Immature natural killer cell (primary cell): ENCODE measurements at regions not wholly inside any gene's neighbourhood (a gene's known extent, or its start where the extent isn't known, plus 50 kb on each side); places are given as distances from the start of the nearest gene placed in this dataset.

Source experiments
- DNase-seq, 3 donors: peaks; one replicate each; pipeline ENCODE4 v3.0.0; 2022; ENCODE audit warnings: mixed read lengths in 1 of 3
- H3K27ac Mint-ChIP-seq, 6 donors: one replicate each; pipeline ENCODE4 v1.8.0; 2020; ENCODE audit warnings: mixed read lengths in 6 of 6, mild to moderate bottlenecking in 5 of 6, inconsistent platforms in 4 of 6, moderate library complexity in 3 of 6
- H3K27me3 Mint-ChIP-seq, 3 donors: one replicate each; pipeline ENCODE4 v1.8.0; 2020 to 2021; ENCODE audit warnings: low read depth in 3 of 3, mild to moderate bottlenecking in 3 of 3, mixed read lengths in 3 of 3, moderate library complexity in 3 of 3, inconsistent platforms in 1 of 3
- H3K36me3 Mint-ChIP-seq, 3 donors: one replicate each; pipeline ENCODE4 v1.8.0; 2020; ENCODE audit warnings: mixed read lengths in 3 of 3, inconsistent platforms in 2 of 3, mild to moderate bottlenecking in 2 of 3
- H3K4me1 Mint-ChIP-seq, 2 donors: one replicate each; pipeline ENCODE4 v1.8.0; 2020; ENCODE audit warnings: inconsistent platforms in 2 of 2, mild to moderate bottlenecking in 2 of 2, mixed read lengths in 2 of 2, moderate library complexity in 1 of 2
- H3K4me3 Mint-ChIP-seq, 5 donors: one replicate each; pipeline ENCODE4 v1.8.0; 2020; ENCODE audit warnings: mild to moderate bottlenecking in 5 of 5, mixed read lengths in 5 of 5, inconsistent platforms in 3 of 5, moderate library complexity in 3 of 5
- H3K9me3 Mint-ChIP-seq, 6 donors: one replicate each; pipeline ENCODE4 v1.8.0; 2020; ENCODE audit warnings: mild to moderate bottlenecking in 6 of 6, mixed read lengths in 6 of 6, inconsistent platforms in 4 of 6, moderate library complexity in 3 of 6

DNA sequence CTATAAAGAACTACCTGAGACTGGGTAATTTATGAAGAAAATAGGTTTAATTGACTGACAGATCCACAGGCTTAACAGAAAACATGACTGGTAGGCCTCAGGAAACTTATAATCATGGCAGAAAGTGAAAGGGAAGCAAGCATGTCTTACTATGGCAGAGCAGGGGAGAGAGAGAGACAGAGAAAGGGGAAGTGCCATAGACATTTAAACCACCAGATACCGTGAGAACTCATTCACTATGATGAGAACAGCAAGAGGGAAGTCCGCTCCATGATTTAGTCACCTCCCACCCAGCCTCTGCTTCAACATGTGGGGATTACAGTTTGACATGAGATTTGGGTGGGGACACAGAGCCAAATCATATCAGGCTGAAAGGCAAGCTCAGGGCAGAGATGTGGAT is 327.1 kb upstream of the DDI1 start:
- Mint-ChIP-seq H3K36me3 (peaks cover 0 to 11% (median 2%) of the 10 kb centered on the region in 3 donors), H3K4me1 (peaks cover 11 to 19% of the 10 kb centered on the region in 2 donors), H3K27ac (no peak overlapping the region), H3K4me3 (no peak overlapping the region), H3K9me3 (peaks cover 0 to 2% (median 0%) of the 10 kb centered on the region in 6 donors), H3K27me3 (peaks cover 0 to 4% (median 2%) of the 10 kb centered on the region in 3 donors)
- no peak for DNase-seq

DNA sequence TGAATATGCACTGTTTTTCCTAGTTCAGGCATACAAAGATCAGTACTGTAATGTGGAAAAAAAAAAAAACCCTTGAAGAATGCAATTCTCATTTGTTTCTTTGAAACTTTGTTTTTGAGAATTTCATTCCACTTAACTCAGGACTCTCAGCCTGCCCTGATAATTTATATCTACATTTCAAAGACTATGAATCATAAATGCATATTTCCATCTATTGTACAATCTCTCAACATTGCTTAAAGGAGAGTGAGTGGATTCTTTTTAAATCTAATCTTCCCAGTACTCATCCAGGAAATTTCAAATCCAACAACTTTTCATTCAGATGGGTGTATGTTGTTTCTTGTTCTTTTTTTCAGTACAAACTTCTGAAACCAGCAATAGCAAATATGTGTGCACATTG is 322.2 kb upstream of the DDI1 start:
- Mint-ChIP-seq H3K4me1 (peaks cover 11 to 19% of the 10 kb centered on the region in 2 donors), H3K4me3 (no peak overlapping the region), H3K36me3 (peaks cover 0 to 10% (median 6%) of the 10 kb centered on the region in 3 donors), H3K27me3 (peaks cover 0 to 2% (median 2%) of the 10 kb centered on the region in 3 donors), H3K27ac (no peak overlapping the region), H3K9me3 (peaks cover 0 to 2% (median 0%) of the 10 kb centered on the region in 6 donors)
- no peak for DNase-seq

DNA sequence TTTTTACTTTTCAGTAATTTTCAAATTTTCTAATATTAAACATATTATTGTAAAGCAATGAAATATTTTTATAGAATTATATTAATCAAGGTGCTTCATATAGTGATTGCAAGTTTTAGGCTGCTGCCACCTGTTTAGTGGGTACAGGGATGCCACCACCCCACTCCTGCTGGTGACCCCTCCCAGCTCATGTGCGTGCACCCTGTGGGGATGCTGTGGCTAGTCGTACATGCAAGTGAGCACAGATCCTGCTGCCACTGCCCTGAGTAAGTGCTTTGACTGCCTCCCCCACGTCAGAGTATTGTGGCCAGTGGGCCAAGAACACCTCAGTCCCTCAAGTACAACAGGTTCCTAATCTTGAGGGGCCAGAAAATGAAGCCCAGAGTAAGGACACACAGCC is 320.1 kb upstream of the DDI1 start:
- H3K36me3 Mint-ChIP-seq = peaks cover 0 to 10% (median 6%) of the 10 kb centered on the region in 3 donors
- peaks cover 11 to 13% of the 10 kb centered on the region in 2 donors for H3K4me1 Mint-ChIP-seq
- H3K27ac Mint-ChIP-seq = no peak overlapping the region
- no peaks in the 10 kb centered on the region for H3K9me3 Mint-ChIP-seq
- no peak for DNase-seq
- no peak overlapping the region for H3K4me3 Mint-ChIP-seq
- H3K27me3 Mint-ChIP-seq = peaks cover 0 to 4% (median 2%) of the 10 kb centered on the region in 3 donors

DNA sequence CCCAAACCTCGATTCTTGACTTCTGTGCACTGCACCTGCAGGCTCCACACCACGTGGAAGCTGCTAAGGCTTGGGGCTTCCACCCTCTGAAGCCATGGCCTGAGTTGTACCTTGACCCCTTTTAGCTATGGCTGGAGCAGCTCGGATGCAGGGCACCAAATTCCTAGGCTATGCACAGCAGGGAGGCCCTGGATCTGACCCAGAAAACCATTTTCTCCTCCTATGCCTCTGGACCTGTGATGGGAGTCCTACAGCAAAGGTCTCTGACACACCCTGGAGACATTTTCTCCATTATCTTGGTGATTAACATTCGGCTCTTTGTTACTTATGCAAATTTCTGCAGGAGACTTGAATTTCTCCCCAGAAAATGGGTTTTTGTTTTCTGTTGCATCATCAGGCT is 309.2 kb upstream of the DDI1 start:
- H3K36me3 Mint-ChIP-seq = peaks cover 0 to 13% (median 5%) of the 10 kb centered on the region in 3 donors
- peaks cover 0 to 7% (median 2%) of the 10 kb centered on the region in 6 donors for H3K9me3 Mint-ChIP-seq
- peaks cover 0 to 5% (median 0%) of the 10 kb centered on the region in 3 donors for H3K27me3 Mint-ChIP-seq
- H3K27ac Mint-ChIP-seq = no peak overlapping the region
- DNase-seq = no peak
- no peak overlapping the region for H3K4me3 Mint-ChIP-seq
- no peaks in the 10 kb centered on the region for H3K4me1 Mint-ChIP-seq

DNA sequence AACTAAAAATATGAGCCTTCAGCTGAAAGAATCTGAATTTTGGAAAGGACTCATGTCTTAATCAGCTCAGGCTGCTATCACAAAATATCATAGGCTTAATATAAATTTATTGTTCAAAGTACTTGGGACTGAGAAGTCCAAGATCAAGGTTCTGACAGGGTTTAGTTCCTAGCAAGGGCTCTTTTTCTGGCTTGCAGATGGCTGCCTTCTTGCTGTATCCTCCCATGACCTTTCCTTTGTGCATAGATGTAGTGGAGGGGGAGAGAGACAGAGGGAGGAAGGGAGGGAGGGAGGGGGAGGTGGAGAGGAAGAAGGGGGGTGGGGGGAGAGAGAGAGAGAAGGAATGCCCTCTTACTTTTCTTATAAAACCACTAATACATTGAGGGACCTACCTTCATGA is 306.8 kb upstream of the DDI1 start:
- Mint-ChIP-seq H3K4me1 (peaks cover 8% of the 10 kb centered on the region in 2 donors), H3K27me3 (peaks cover 0 to 5% (median 0%) of the 10 kb centered on the region in 3 donors), H3K36me3 (peaks cover 0 to 13% (median 5%) of the 10 kb centered on the region in 3 donors)

DNA sequence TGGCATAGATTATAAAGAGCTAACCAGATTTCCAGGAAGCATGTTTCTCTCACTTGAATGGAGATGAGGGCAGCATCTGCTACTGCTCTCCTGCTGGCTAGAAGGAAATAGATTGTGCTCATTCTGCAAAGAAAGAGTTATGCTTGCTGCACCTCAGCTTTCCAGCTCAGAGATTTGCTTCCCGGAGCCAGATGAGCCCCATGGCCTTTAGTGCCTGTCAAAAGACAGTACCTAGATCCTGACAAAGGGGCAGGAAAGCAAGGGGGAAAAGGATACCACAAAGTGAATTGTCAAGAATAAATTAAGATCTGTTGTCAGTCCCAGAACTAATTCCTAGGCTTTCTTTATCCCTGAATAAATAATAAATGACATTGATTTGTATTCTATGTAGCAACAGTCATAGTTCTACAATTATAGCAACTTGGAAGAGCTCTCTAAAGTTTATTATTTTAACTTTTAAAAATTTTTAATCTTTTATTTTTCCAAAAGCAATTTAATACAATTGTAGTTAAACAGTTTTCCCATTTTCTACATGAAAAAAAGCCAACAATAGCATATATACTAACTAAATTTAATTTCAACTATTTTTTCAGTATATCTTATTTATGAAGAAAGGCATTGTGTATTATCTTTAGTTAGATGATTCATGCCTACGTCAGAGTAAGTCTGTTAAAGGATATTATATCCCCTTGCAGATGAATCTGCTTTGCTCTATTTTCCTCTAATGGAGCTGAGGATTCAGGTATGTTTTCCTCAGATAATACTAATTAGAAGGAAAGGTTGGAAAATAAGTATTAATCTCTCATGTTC is 306.1 kb upstream of the DDI1 start:
- DNase-seq = no peak
- no peak overlapping the region for H3K27ac Mint-ChIP-seq
- H3K4me3 Mint-ChIP-seq = no peak overlapping the region
- peaks cover 0 to 13% (median 5%) of the 10 kb centered on the region in 3 donors for H3K36me3 Mint-ChIP-seq
- H3K9me3 Mint-ChIP-seq = peaks cover 0 to 5% (median 2%) of the 10 kb centered on the region in 6 donors
- peaks cover 15% of the 10 kb centered on the region in 2 donors for H3K4me1 Mint-ChIP-seq
- peaks cover 0 to 5% (median 0%) of the 10 kb centered on the region in 3 donors for H3K27me3 Mint-ChIP-seq

More for the DNA sequence above, 306.8 kb upstream of the DDI1 start:
- no peak overlapping the region for H3K27ac Mint-ChIP-seq
- no peak for DNase-seq
- H3K9me3 Mint-ChIP-seq = peaks cover 0 to 5% (median 2%) of the 10 kb centered on the region in 6 donors
- no peak overlapping the region for H3K4me3 Mint-ChIP-seq

DNA sequence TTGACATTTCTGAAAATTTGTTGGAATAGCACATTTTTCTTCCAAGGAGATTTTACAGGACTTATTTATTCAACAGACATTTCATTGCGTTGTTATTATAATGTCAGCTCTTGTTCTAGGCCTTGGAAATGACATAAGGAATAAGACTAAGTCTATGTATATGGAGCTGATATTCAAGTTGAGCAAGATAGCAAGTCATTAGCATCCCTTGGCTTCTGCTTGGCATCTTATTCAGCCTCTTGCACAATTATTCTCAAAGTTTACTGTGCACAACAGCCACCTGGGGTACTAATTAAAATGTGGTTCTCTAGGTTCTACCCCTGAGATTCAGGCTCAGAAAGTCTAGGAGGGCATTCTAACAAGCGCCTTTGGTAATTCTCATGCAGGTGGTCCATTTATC is 304.8 kb upstream of the DDI1 start:
- peaks cover 28% of the 10 kb centered on the region in 2 donors for H3K4me1 Mint-ChIP-seq
- H3K36me3 Mint-ChIP-seq = peaks cover 0 to 7% (median 5%) of the 10 kb centered on the region in 3 donors
- DNase-seq = no peak
- peaks cover 0 to 5% (median 0%) of the 10 kb centered on the region in 3 donors for H3K27me3 Mint-ChIP-seq
- peaks cover 0 to 4% (median 0%) of the 10 kb centered on the region in 6 donors for H3K9me3 Mint-ChIP-seq
- H3K4me3 Mint-ChIP-seq = no peak overlapping the region
- no peak overlapping the region for H3K27ac Mint-ChIP-seq

DNA sequence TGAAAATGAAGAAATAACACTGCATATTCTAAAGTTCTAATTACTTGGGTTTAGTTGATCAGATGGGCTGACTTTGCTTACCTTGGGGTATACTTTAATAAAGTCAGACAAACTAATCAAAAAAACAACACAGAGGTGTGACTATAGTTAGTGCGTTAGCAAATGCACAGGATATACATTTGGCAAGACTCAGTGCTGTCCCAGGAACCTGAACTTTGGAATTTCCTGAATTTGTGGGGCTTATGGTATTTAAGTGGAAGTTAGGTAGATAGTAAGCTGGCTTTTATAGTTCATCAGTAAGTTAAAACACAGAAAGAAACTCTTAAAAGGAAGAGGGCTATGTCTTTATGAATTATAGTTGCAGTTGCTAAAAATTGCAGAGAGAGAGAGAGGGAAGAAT is 302.6 kb upstream of the DDI1 start:
- Mint-ChIP-seq H3K4me3 (peak overlapping the region in 2 of 5 donors; percentile 1 to 7), H3K9me3 (no peaks in the 10 kb centered on the region), H3K27ac (peak overlapping the region in 1 of 6 donors; percentile 2), H3K27me3 (peaks cover 0 to 3% (median 0%) of the 10 kb centered on the region in 3 donors), H3K36me3 (no peaks in the 10 kb centered on the region), H3K4me1 (peaks cover 47 to 48% of the 10 kb centered on the region in 2 donors)
- DNase-seq = no peak

DNA sequence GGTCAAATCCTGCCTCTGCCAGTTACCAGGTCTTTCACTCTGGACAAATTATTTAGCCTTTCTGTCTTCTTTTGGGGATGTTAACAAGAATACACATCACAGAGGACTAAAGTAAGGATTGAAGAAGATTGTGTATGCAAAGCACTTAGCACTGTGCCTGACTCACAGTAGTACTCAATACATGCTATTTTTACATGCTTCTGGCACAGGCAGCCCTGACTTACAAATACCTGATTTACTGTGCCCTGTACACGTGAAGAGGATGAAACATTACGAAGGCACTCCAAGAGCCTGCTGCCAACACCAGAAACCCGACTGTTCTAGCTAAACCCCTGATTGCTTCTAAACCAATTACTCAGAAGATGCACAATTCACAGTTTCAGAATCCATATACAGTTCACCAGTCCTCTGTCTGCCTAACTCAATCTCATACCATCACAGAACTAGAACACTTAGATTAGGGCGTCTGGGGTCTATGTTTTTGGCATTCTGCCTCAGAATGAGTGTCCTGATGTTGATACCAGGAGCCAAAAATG is 300.9 kb upstream of the DDI1 start:
- Mint-ChIP-seq H3K36me3 (no peaks in the 10 kb centered on the region), H3K27ac (peak overlapping the region; percentile 21 to 80 (median 66)), H3K27me3 (peaks cover 0 to 2% (median 0%) of the 10 kb centered on the region in 3 donors), H3K9me3 (peaks cover 0 to 2% (median 0%) of the 10 kb centered on the region in 6 donors), H3K4me1 (peaks cover 55 to 62% of the 10 kb centered on the region in 2 donors), H3K4me3 (peak overlapping the region in 4 of 5 donors; percentile 15 to 69 (median 42))
- no peak for DNase-seq

DNA sequence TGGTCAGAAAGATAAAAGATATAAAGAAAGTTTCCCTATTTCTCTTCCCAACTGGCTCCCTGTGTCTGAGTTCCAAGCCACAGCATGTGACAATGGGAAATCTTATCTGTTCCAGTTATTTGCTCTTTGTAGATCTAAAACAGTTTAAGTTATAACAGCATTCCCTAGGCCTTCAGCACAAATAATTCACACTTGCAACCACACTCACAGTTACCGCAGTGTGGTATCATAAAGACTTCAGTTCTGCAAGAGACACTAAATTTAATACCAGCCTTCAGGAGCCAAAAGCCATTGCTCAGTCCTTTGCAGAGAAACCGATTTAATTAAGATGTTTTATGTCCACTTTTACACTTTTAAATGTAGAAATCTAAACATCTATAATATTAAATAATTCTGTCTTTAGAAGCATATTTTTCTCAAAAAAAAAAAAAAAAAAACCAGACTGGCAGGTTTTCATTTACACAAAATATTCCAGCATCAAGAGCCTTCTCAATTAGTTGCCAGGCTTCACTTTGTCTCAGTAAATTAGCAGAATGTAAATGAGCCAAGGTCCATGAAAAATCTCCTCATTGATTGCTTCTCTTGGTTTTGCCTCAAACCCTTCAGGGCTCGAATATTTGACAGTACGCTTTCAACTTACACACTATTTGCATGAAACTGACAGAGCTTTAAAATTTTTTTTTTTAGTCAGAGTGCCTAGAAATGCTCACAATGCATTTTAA is 300.0 kb upstream of the DDI1 start:
- H3K27ac Mint-ChIP-seq = peak overlapping the region; percentile 6 to 82 (median 65)

DNA sequence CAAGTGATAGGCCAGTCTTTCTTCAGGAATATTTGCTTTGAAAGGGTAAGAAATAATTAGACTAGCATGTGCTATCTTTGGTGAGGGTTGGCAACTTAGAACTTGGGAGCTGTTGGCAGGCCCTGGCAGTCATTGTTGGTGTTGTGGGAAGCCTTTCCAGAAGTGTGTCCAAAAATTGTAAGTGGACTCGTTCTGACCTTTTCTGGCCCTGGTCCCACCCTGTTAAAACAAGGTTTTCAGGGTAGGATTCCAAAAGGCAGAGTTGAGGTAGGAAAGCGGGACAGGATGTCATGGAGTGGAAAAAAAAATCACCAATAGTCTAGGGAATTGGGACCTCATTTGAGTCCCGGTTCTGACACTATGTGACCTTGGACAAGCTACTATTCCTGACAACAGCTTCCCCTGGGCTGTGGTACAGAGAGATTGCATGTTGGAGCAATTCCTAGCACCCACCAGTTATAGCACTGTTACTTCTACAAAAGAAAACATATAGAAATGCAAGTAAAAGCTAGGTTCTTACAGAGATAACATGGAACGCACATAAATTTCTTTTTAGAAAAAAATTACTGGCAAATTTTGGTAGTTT is 299.3 kb upstream of the DDI1 start:
- Mint-ChIP-seq H3K9me3 (peaks cover 0 to 2% (median 1%) of the 10 kb centered on the region in 6 donors), H3K27me3 (peaks cover 0 to 2% (median 0%) of the 10 kb centered on the region in 3 donors), H3K27ac (peak overlapping the region in 2 of 6 donors; percentile 14 to 34), H3K36me3 (no peaks in the 10 kb centered on the region), H3K4me1 (peaks cover 55 to 62% of the 10 kb centered on the region in 2 donors), H3K4me3 (peak overlapping the region in 2 of 5 donors; percentile 19 to 42)
- no peak for DNase-seq

More for the DNA sequence above, 300.0 kb upstream of the DDI1 start:
- Mint-ChIP-seq H3K9me3 (peaks cover 0 to 2% (median 0%) of the 10 kb centered on the region in 6 donors), H3K4me1 (peaks cover 55 to 62% of the 10 kb centered on the region in 2 donors), H3K27me3 (peaks cover 0 to 2% (median 0%) of the 10 kb centered on the region in 3 donors), H3K36me3 (no peaks in the 10 kb centered on the region), H3K4me3 (peak overlapping the region in 4 of 5 donors; percentile 54 to 69 (median 60))
- DNase-seq = peak in 2 of 3 donors; percentile 23 to 25

DNA sequence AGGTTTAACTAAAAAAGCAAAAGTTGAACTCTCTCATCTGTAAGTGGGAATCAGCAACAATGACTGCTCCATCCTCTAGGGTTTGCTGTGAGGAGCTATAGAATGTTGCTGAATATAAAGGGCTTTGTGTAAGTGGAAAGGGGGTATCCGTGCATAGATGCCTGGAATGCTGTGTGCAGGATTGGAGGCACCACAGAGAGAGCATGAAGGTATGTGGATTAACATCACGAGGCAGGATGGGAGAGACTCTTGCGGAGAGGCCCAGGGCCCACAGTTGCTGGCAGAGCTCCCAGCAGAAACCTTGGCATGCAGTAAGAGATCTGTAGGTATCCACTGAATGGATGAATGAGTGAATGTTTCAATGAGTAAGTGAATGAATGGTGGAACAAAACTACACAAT is 298.7 kb upstream of the DDI1 start:
- Mint-ChIP-seq H3K9me3 (peaks cover 0 to 4% (median 1%) of the 10 kb centered on the region in 6 donors), H3K4me1 (peaks cover 55 to 62% of the 10 kb centered on the region in 2 donors), H3K27me3 (peaks cover 0 to 2% (median 0%) of the 10 kb centered on the region in 3 donors), H3K4me3 (peak overlapping the region in 3 of 5 donors; percentile 0 to 51 (median 41)), H3K27ac (peak overlapping the region; percentile 17 to 90 (median 44)), H3K36me3 (no peaks in the 10 kb centered on the region)
- no peak for DNase-seq
